HG02678 (cell line): ENCODE measurements at regions not wholly inside any gene's neighbourhood (a gene's known extent, or its start where the extent isn't known, plus 50 kb on each side); places are given as distances from the start of the nearest gene placed in this dataset.

Experiments
- ATAC-seq: cut with Tn5 transposase; IDR thresholded peaks from one replicate; pipeline ENCODE4 v1.9.1; 2021; ENCODE audit warnings: mild to moderate bottlenecking, moderate library complexity; ENCODE audit not compliant: unreplicated experiment

GRCh38 chr20:20938599-20938998 lies 167.6 kb downstream of the LINC00237 start:
- no peak for ATAC-seq

GRCh38 chr20:20938131-20938530 lies 168.0 kb downstream of the LINC00237 start:
- ATAC-seq, result no peak

GRCh38 chr20:20933142-20933958 lies 172.8 kb downstream of the LINC00237 start:
- no peak for ATAC-seq

GRCh38 chr20:20932156-20932555 lies 174.0 kb downstream of the LINC00237 start:
- ATAC-seq, result no peak

GRCh38 chr20:20931632-20932031 lies 174.5 kb downstream of the LINC00237 start:
- ATAC-seq, result no peak

GRCh38 chr20:20931024-20931423 lies 175.1 kb downstream of the LINC00237 start:
- ATAC-seq, result no peak

- no peak for ATAC-seq
These were observed 175.7 kb downstream of the LINC00237 start for GRCh38 chr20:20930500-20930899.

- ATAC-seq, result no peak
These were observed 176.8 kb downstream of the LINC00237 start for GRCh38 chr20:20929341-20929740.

GRCh38 chr20:20926222-20926905 lies 179.8 kb downstream of the LINC00237 start:
- ATAC-seq, result no peak

- ATAC-seq, result no peak
These were observed 185.7 kb downstream of the LINC00237 start for GRCh38 chr20:20920433-20920832.

GRCh38 chr20:20915844-20916243 lies 190.3 kb downstream of the LINC00237 start:
- no peak for ATAC-seq

GRCh38 chr20:20904501-20904831 lies 192.0 kb upstream of the RALGAPA2 start:
- no peak for ATAC-seq

GRCh38 chr20:20903773-20904500 lies 191.5 kb upstream of the RALGAPA2 start:
- ATAC-seq, result no peak

- no peak for ATAC-seq
These were observed 185.5 kb upstream of the RALGAPA2 start for GRCh38 chr20:20897922-20898321.

- ATAC-seq, result no peak
These were observed 184.7 kb upstream of the RALGAPA2 start for GRCh38 chr20:20897145-20897544.

GRCh38 chr20:20896606-20897005 lies 184.2 kb upstream of the RALGAPA2 start:
- no peak for ATAC-seq

GRCh38 chr20:20895537-20895936 lies 183.1 kb upstream of the RALGAPA2 start:
- no peak for ATAC-seq

GRCh38 chr20:20894753-20895152 lies 182.3 kb upstream of the RALGAPA2 start:
- ATAC-seq, result no peak

GRCh38 chr20:20894280-20894679 lies 181.8 kb upstream of the RALGAPA2 start:
- ATAC-seq, result no peak

- no peak for ATAC-seq
These were observed 179.9 kb upstream of the RALGAPA2 start for GRCh38 chr20:20892328-20892727.

GRCh38 chr20:20890751-20891150 lies 178.3 kb upstream of the RALGAPA2 start:
- no peak for ATAC-seq

GRCh38 chr20:20888936-20889335 lies 176.5 kb upstream of the RALGAPA2 start:
- no peak for ATAC-seq
